HuH-7.5 (cell line): ENCODE measurements at regions not wholly inside any gene's neighbourhood (a gene's known extent, or its start where the extent isn't known, plus 50 kb on each side); places are given as distances from the start of the nearest gene placed in this dataset.

Experiments
- DNase-seq: peaks from one replicate; pipeline ENCODE4 v3.0.0; 2011; ENCODE audit warnings: low spot score

DNA sequence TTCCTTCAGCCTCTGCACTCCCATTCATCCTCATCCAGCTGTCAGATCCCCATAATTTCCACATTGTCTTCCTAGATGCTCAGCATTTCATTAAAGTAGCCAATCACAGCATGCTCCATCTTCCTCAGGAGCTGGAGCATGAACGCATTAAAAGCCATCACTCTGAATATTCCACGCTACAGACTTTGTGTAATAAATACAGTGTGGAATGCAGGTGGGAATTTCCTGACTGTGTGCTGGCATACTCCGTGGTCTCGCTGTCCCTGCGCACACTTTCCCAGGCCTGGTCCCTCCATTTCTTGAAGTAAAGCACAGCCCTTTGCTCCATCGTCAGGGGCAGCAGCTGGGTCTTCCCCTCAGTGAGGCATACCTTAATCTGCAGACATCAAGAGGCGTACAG lies 123.7 kb upstream of the NCK2 start:
- no peak for DNase-seq

DNA sequence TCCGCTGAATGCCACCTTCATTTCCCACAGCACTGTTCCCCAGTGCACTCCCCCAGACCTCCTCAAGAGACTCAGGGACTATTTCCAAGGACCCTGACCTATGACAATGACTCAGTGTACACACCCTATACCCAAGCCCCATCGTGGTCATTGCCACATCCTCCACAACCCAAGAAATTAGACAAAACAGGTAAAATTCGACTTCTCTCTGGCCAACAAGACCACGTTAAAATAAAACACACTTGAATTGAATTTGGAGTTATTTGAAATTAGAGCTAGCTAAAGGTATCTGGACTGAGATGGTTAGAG lies 126.4 kb upstream of the NCK2 start:
- no peak for DNase-seq

DNA sequence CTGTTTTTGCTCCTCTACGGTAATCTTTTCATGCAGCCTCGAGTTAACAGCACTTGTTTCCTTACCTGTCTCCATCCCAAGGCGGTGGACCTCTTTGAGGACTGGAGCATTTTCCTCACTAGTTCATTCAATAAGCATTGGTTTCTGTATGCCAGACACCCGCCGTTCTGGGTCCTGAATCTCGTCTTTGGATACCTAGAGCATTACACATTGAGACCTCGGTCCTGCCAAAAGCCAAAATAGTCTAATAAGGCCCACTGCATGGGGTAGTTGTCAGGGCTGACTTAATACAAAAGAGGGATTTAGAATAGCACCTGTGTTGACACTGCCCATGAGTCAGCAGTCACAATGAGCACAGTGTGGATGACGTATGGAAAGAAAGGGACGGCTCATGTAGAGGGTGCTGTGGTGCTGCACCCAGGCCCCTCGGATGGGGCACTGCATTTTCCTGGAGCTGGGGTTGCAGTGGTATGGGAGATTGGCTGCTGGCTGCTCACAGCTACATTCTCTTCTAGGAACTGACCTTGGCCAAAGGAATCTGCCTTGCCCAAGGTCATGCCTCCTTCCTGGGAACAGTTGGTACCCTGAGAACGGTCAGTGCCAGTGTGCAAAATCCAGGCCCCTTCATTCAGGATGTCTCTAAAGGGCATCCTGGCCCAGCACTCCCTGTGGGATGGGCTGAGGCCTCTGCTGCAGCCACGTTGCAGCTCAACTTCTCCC lies 126.9 kb upstream of the NCK2 start:
- no peak for DNase-seq

DNA sequence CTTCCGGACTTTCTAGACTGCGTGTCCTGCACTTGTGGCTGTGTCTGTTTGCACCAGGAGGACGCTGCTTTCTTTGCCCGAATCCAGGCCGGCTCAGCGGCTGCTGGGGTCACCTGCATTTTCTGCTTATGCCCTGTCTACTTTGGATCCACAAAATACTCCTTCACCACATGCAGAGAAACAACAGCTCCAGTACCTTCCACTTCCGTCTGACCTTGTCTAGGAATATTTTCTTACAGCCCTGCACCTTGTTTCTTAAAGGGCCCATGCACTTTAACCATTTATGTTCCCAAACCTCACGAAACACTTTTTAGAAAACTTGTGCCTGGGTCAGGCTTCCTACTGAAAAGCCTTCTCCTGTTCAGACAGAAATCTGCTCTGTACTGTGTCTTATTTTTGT lies 129.4 kb upstream of the NCK2 start:
- DNase-seq: no peak

DNA sequence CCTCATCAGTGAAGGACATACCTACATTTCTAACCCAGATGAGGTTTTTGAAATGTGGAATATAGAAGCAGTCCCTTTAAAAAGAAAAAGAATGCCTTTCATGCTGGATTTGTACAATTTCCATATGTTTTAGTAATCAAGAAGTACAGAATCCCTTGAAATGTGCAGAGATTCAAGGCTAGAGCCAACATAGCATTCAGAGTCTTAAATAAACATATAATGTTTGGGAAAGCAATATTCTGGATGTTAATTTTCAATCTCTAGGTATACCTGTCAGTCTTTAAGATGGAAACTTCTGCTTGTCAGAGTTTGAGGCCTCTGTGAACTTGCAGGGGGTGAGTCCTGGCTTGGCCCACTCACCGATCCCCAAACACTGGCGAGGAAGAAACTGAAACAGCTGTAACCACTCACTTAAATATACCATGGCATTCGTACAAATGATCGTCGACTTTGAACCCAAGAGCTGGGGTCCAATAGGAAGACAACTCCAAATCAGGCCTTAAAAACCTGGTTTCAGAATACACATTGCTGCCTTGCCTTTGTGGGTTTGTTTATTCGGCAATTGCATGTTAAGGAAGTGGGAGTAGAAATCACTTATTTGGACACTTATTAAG lies 132.8 kb upstream of the NCK2 start:
- no peak for DNase-seq

DNA sequence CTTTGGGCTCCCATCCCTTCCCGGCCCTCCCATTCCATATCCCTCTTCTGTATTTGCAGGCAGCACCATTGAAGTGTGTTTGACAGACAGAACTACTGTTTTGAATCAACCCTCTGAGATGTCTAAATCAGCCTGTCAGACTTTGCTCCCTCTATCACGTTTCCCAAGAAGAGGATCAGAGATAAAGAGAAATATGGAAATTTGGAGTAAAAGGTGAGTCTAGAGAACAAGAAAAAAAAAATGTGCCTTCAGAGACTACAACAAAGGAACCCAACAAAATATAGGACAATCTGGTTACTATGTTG lies 133.4 kb upstream of the NCK2 start:
- DNase-seq: no peak

DNA sequence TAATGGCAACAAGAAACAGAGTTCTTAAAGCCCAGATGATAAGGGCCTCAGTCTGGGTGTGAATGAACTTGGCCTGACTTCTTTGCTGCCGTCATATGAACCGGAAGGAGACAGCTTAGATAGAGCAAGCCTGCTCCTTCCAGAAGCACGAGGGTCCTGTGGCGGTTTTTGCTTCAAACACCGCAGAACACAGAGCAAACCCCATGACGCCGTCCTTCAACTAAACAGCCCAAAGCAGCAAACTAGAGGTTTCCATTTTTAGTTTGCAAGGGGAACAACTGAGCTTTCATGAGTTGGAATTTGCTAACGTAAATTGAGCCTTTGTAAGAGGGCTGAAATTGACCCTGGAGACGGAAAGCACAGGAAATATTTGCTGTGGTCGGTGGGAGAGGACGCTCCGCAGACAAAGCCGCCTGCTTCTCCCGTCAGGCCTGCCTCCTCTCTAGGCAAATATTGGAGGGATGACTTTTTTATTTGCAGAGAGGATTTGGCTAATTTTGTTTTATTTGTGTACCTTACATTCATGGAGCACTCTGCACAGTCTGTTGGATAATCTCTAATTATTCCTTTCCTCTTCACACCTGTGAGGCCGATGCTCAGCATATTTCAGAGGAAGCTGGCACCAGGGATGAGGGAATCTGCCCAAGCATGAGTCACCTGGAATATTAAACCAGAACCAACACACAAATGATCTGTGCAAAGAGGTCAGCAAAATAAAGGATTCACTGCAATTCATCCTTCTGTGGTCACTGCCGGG lies 134.0 kb upstream of the NCK2 start:
- DNase-seq: no peak

DNA sequence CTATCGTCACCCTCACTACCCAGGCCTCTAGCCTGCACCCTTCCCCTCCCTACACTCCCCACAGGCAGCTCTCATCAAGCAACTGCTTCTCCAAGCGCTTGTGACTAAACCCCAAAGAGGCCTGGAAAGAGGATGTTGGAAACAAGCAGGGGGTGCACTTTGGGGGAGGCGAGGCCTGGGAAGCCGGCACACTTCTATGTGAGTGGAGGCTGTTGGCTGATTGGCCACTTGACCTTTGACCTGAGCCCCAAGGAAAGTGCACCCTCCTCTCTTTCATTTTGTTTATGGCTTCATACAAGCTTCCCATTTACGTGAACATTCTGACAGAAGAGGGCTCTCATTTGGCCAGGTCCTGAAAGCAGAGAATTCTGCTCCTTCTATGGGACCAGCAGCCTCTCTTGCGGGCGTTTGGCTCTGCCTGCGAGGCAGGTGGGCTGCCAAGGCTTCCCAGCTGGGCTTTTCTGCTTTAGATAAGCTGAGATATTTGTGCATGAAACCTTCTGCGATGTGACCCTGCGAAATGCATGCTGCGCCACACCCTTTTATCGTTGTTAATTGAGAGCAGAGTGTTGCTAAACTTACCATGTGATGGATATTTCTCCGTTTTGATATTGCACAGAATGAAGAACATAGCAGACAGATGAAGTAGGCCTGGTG lies 134.8 kb upstream of the NCK2 start:
- no peak for DNase-seq

DNA sequence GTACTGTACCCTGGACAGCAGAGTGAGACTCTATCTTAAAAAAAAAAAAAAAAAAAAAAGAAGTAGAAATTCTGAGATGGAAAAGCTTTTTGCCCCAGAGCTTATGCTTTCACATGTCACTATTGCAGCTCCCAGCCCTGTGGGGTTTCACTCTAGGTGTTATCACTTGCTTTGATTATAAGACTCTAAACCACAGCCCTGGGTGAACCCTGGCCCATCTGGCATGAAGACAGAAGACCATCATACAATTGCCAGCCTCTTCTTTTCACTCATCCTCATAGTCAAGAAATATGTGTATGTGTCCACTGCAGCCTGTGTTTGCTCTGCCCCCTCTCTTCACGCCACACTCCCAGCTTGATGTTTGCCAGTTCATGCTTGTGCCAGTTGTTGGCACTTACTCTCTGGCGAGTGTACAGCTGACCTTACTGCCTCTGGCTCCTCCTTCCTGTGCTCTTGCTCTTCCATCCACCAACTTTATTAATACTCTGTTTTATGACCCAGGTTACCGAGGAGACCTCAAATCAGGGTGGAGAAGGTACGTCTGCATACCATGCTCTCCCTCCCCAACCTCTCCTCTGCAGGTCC lies 136.7 kb upstream of the NCK2 start:
- no peak for DNase-seq

DNA sequence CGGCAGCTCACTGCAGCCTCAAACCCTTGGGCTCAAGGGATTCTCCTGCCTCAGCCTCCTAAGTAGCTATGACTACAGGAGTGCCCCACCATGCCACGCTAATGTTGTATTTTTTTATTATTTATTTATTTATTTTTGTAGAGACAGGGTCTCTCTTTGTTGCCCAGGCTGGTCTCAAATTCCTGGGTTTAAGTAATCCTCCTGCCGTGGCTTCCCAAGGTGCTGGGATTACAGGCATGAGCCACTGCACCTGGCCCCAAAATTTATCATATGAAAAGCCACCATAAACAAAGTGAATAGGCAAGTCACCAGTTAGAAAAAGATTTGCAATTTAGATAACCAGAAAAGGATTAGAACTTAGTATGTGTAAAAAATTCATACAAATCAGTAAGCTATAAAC lies 138.6 kb upstream of the NCK2 start:
- no peak for DNase-seq

DNA sequence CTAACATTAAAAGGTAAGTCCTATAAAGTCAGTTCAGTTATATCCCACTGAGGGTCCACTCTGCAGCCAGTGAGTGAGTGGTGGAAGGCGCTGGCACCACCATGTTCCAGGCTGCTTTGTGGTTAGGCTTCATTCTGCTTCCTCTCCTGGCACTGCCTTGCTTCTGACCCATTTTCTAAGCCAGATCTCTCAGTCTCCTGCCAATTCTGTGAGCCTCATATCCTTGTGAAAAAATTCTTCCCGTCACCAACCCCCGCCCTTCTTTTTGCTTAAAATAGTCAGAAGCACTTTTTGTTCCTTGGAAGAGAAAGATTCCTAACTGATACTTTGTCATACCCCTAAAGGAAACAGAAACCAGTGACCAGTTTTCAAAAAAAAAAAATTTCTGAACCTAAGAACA lies 139.8 kb upstream of the NCK2 start:
- no peak for DNase-seq

DNA sequence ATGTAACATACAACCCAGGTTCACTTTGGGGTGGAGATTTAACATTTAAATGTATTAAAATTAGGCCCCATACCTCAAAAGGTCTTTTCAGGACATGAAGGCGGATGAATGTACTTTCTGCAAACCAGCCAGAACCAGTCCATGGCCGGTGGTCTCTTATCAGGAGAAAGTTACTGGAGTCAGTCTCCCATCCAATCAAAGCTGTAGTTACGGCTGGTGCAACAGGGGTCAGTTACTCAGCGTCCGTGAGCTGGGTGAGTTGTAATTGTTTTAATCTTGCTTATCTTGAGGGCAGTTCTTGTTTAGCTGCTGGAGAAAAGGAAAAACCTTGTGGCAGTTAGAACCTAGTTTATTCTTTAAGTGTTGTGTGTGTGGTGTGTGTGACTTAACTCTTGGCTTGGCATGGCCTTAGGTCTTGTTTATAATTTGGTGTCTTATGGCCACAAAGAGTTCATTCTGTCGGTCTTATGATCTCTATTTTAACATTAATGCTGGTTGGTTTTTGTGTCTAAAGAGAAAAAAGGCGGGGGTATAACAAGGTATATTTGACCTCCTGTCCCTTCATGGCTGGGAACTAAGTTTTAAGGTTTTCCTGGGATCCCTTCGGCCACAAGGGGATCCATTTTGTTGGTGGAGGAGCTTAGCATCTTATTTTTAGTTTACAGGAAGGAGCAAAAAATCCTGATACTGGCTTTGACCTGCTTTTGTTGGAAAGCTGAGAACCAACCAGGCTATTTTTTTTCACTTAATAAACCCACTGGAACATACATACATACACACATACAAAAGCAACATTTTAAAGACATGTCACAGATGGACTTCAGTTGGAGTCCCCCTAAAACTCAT lies 143.5 kb upstream of the NCK2 start:
- no peak for DNase-seq

DNA sequence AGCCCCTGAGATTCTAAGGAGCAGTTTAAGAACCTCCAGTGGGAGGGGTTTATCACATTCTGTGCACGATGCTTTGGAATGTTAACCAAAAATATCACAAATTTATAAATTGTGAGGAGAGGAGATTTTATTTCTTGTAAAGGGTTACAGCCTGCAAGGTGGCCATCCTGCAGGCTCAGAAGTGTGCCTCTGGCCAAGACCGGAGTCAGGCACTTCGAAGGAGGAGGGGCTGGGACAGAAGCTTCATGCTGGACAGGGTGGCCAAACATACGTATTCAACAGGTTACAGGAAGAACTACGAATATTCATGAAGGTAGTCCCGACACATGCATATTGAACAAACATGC lies 144.1 kb upstream of the NCK2 start:
- DNase-seq: no peak

DNA sequence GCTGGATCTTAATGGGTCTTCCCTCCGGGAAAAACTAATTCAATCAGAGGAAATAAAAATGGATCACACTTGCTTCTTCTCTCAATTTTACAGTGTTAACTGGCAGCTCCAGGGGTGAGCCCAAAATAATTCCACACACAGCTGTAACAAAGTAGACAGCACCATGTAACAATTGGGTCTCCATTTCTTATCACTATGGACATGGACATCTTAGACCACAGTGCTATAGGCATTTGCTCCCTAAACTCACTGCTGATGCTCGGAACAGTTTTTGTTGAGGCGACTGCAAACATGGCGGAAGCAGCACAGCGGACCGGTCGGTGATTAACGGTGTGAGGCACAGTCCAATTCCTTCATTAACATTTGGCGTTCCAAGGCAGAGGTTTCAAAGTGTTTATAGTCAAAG lies 144.7 kb upstream of the NCK2 start:
- no peak for DNase-seq

DNA sequence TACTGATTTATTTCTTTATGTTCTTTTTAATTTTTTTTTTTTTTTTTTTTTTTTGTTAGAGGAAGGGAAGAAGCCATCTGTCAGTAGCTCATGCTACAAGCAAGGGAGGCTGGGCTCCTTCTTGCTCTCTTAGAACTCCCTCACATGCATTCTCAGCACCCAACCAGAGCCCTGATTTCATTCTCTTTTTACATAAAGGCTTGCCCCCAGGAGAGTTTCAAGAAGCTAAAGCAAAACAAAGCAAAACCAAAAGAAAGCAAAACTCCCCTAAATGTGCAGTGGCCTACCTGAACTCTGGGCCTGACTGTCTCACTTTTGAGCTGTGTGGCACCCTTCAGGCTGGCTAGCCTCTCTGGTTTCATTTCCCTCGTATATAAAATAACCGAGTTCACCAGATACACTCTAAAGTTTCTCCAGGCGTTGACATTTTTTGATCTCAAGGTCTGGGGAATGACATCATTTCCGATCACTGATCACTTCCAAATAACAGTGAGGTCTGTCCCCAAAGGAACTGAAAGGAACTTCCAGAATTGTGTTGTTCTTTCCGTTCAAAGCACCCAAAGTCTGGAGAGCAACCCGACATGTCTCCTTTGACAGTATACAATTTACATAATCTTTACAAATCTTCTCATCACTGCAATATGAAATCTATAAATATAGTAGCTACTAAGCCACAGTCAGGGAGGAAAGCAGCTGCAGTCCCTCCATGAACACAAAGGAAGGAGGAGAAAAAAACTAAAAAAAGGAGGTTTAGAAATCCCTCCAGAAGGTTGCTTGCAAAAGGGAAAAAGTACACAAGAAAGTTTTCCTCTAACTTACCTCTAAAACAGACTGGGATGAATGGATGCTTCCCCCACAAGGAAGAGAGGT lies 145.6 kb upstream of the NCK2 start:
- no peak for DNase-seq

DNA sequence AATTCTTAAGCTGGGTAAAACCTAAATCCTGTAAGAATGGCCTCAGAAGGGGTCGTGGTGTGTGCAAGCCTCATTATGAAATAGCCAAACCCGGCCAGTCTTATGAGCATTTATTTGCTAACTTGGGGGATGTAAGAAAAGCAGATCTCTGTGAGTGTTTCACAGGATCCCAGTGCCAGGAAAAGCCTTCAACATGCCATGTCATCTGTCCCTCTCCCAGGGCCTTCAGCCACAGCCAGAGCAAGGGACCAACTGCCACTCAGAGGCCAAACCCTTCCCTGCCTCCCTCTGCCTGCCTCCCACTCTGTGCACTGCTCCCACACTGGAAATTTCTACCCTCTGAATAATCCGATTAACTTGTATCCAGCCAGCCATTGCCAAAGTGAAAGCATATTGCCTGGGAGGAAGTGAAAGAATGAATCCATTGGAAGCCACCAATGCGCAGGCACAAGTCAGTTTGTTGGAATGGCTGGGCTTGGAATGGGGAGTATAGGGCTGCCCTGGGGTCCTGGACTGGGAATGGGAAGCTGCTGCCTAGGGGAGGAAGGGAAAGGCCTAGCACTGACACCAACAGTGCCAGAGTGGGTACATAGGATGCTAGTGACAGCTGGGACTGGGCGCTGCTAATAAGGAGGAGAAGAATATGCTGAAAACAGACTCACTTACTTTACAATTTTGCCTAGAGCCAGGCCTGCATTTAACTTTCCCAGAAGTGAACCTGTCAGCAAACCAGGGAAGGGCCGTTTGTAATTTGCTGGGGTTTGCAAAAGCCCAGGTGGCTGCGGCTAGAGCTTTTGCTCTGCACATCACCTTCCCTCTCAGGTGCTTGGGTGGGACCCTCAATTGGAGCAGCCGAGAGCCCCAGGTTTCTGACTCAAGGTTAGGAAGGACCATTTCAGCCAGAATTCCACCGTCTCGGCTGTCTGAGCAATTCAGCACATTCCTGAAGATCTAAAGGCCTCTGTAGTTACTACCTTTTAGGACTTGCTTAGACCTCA lies 146.6 kb upstream of the NCK2 start:
- DNase-seq: no peak

DNA sequence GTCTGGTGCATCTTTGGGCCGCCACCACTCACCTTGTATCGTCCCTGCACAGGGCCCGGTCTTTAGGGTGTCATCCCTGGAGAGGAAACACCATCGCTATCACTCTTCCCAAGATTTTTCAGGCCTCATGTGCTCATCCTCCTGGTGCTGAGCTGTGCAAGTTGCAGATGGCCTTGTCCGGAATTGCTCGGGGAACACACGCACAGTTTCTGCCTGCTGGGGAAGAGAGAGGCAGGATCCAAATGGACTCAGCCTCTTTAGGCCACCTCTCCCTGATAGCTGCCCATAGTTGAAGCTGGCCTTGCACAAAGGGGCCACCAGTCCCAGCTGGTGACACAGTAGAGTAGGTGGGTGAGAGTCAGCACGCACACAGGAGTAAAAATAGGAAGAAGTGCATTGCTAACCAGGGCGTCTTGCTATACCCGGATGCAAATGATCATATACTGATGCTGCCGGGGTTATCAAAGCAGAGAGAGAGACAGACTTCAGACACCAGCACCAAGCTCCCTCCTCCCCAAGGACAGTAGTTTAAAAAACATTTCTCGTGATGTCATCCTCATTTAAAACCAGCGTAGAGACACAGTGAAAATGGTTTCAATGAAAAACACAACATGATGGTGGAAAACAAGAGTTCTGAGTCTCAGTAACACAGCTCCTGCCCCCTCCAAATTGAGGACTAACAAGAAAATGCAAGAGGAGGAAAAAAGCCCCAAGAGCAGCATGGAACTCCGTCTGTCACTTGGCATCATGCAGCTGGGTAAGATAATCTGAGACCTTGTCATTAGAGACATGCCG lies 147.5 kb upstream of the NCK2 start:
- DNase-seq: no peak

DNA sequence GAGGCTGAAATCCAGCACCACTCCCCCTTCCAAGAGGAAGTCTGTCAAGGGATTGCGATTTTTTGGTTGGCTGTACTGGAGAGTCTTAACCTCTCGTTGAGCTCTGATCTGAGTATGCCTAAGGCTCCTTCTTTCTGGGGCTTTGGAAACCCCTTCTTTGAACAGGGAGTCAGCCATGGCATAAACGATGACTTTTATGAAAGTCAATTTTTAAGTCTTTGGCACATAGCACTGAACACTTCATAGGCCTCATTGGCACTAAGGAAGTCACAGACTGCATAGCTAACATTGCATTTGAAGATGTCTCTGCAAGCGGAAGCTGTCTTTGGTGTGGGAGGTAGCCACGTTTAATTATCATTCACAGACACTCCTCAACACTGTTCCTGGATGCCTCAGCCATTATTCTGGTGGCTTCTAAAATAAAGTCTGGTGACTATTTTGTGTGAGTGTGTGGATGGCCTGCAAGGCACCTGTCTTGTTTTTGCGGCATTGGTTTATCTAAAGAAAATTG lies 148.2 kb upstream of the NCK2 start:
- DNase-seq: no peak

DNA sequence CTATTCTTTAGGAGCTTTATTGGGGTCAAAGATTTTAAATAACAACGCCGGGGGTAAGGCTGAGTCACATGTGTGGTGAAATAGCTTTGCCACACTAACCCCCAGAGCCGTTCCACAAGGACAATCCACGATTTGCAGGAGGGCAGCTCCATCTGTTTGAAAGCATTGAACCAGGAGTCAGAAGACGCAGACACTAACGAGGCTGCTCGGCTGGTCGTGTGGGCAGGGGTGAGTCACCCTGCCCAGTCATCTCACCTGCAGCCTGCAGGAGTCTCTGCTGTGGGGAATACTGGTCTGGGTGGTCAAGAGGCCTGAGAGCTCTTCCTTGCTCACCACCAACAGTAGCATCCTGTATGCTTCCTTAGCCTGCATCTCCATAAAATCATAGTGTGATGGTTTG lies 149.2 kb upstream of the NCK2 start:
- DNase-seq: no peak
